GM19043 (cell line): ENCODE measurements at regions not wholly inside any gene's neighbourhood (a gene's known extent, or its start where the extent isn't known, plus 50 kb on each side); places are given as distances from the start of the nearest gene placed in this dataset.

Experiments used
- ATAC-seq: cut with Tn5 transposase; IDR thresholded peaks from one replicate; pipeline ENCODE4 v1.9.1; 2021; ENCODE audit warnings: low read depth; ENCODE audit not compliant: unreplicated experiment

GRCh38 chr2:48132271-48132625, 182.2 kb upstream of the FOXN2 start:
- no peak for ATAC-seq

GRCh38 chr2:48134704-48135103, 179.8 kb upstream of the FOXN2 start:
- no peak for ATAC-seq

GRCh38 chr2:48135797-48136196, 178.7 kb upstream of the FOXN2 start:
- no peak for ATAC-seq

- ATAC-seq, result no peak
Observed at GRCh38 chr2:48137829-48138228, 176.7 kb upstream of the FOXN2 start.

- ATAC-seq, result no peak
Observed at GRCh38 chr2:48138898-48139297, 175.6 kb upstream of the FOXN2 start.

GRCh38 chr2:48140586-48140985, 173.9 kb upstream of the FOXN2 start:
- ATAC-seq, result no peak

- no peak for ATAC-seq
Observed at GRCh38 chr2:48144777-48145176, 169.7 kb upstream of the FOXN2 start.

GRCh38 chr2:48145845-48146452, 168.5 kb upstream of the FOXN2 start:
- no peak for ATAC-seq

GRCh38 chr2:48146552-48146951, 167.9 kb upstream of the FOXN2 start:
- no peak for ATAC-seq

- no peak for ATAC-seq
Observed at GRCh38 chr2:48147719-48148118, 166.8 kb upstream of the FOXN2 start.

GRCh38 chr2:48148841-48149430, 165.5 kb upstream of the FOXN2 start:
- no peak for ATAC-seq

- ATAC-seq, result no peak
Observed at GRCh38 chr2:48157150-48157549, 157.3 kb upstream of the FOXN2 start.

GRCh38 chr2:48161628-48162027, 152.9 kb upstream of the FOXN2 start:
- no peak for ATAC-seq

- no peak for ATAC-seq
Observed at GRCh38 chr2:48162742-48163141, 151.7 kb upstream of the FOXN2 start.

GRCh38 chr2:48165070-48165753, 149.3 kb upstream of the FOXN2 start:
- no peak for ATAC-seq

- no peak for ATAC-seq
Observed at GRCh38 chr2:48169141-48169592, 145.3 kb upstream of the FOXN2 start.

GRCh38 chr2:48170281-48170680, 144.2 kb upstream of the FOXN2 start:
- ATAC-seq, result no peak

- ATAC-seq, result no peak
Observed at GRCh38 chr2:48173141-48173540, 141.3 kb upstream of the FOXN2 start.

- no peak for ATAC-seq
Observed at GRCh38 chr2:48174503-48174902, 140.0 kb upstream of the FOXN2 start.

GRCh38 chr2:48175254-48175653, 139.2 kb upstream of the FOXN2 start:
- ATAC-seq, result no peak

- ATAC-seq, result no peak
Observed at GRCh38 chr2:48175656-48176055, 138.8 kb upstream of the FOXN2 start.

GRCh38 chr2:48176876-48177275, 137.6 kb upstream of the FOXN2 start:
- no peak for ATAC-seq
